Activated T-cell treated with anti-CD3 and anti-CD28 coated beads, Interleukin-2, amount 50 U/mL, for 1 hour (primary cell): ENCODE measurements at regions not wholly inside any gene's neighbourhood (a gene's known extent, or its start where the extent isn't known, plus 50 kb on each side); places are given as distances from the start of the nearest gene placed in this dataset.
"Not testable (repeated sequence)": the region's sequence is repeated elsewhere in the genome, so short reads cannot be mapped to it uniquely, and the experiment has no call there.

Experiments
- DNase-seq: peaks from one replicate; pipeline ENCODE4 v3.0.0-alpha.2; 2020

DNA sequence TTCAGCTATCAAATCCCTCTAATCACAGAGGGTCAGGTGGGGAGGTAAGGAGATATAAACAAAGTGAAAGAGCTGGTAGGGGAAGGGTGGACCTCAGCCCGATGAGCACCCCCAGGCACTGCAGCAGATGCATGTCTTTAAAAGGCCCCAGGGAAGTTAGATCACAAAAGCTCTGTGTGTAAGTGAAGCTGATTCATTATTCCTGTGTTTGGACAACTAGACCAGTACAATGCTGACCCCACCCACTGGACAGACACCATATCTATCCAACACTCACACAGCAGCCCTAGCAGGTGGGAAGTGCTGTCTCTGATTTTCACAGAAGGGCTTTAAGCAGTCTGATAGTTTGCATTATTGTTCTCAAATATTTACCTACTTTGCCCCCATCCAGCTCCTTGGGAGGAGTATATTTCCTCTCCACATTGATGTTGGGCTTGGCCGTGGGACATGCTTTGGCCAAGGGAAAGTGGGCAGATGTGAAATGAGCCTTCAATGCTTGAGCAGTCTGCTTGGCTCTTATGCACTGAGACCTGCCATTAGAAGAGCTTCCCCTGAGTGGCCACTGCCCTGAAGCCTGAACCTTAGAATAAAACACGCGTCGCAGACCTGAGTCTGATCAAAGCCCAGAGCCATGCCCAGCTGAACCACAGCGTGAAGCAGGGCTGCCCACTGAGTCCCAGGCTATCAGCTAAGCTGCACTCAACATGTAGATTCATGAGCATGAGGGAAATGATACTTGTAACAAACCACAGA is 111.4 kb downstream of the COPS8 start:
- DNase-seq = no peak

DNA sequence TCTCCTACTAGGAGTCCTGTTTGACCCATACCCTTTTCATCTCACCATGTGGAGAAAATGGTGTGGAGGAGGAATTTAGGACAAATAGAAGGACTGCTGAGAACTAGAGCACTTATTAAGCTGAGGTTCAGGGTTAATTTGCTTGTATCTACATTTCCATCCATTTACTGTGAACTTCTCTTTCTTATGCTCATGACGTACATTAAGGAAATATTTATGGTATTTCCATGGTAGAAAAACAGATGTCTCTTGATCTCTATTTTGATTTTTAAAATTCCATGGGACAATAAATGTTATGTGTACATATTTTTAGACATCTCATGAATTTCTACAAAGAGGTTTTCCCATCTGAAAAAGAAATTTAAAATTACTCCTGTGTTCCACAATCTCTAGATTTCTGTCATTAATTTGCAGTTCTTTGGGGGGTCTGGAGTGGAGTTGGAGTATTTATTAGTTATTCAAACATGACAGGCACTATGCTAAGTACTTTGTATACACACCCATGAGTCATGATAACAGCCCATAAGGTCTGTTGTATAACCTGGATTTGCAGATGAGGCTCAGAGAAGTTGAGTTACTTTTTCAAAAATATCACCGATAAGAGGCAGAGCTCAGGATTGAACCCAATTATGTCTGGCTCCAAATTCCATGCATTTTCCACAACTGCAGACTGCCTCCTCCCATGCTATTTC is 112.6 kb downstream of the COPS8 start:
- DNase-seq = no peak

DNA sequence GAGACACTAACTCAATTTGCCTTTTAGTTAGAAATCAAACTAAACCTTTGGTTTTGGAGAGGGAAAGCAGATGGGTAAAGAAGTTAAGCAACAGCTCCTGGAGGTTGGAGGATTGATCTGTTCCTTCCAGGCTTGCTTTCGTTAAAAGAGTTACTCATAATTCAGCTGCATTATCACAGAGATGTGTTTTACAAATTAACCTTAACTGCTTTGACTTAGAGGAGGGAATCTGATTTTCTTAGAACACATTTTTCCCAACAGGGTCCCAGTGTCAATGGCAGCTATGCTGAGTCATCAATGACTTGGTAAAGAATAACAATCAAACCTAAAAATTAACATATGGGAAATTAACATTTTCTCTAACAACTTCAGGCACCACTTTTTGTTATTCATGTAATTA is 113.4 kb downstream of the COPS8 start:
- no peak for DNase-seq

DNA sequence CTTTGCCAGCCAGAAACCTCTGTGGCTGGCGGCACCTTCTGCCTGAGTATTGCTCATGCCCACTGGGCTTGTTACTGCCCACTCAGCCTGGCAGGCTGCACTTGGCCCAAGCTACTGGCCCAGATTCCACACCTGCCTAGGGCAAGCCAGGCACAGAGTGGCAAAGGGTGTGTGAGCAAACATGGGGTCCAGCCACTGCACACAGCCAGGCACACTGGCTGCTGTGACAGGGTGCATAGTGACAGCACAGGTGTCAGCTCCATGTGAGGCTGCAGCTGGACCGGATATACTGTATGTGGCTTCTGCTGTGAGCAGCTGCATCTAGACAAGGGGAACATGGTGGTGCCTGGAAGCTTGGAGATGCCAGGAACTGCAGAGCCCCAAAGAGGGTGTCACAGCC is 113.9 kb downstream of the COPS8 start:
- no peak for DNase-seq

DNA sequence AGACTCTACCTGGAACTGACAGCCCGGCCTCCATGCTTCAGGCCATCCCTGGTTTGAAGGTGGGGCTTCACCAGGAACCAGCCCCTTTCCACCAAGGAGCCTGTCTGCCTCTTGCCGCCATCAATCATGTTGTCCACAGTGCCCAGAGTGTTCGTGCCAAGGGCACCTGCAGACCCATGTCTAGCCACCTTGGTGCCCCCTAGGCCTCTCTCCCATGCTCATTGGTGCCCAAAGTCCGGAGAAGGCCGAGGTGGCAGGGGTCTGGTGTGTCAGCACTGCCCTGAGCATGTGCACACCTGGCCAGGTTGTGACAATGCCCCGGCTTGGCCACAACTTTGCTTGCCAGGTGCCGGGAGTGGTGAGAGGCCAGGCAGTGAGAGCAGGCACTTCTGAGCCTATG is 114.8 kb downstream of the COPS8 start:
- no peak for DNase-seq

DNA sequence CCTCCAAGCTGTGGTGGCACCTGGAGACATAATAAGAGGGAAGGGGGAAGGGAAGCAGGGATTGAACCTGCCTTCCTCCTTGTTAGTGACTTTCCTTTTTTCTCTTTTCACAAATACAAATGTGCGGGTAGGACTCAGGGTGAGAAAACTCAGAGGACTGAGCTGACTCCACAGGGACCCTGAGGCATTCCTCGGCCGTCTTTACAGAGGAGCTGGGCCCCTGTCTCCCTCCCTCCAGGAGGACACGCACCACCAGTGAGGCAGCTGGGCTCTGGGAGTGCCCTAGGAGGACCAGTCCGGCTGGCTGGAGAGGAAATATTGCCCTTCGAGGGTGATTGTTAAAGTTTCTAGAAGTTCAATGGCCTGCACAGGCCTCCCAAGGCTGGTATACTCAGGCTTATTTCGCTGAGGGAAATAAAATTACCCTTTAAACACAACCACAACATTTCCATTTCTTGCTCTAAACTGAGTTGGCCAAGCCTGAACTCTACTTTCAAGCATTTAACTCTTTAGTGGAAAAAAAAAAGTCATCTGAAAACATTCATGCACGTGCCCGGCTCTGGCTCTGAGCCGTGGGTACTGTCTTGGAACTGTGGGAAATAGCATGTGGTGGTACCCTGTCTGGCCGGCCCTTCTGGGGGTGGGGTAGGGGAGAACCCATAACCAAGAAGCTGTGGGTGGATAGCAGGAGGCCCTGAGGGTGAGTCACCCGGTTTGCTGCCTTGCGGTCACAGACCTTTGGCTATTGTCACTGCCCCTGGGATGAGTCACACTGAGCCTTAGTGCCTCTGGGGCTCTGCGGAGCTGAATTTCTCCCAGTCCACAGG is 116.0 kb downstream of the COPS8 start:
- DNase-seq = no peak

DNA sequence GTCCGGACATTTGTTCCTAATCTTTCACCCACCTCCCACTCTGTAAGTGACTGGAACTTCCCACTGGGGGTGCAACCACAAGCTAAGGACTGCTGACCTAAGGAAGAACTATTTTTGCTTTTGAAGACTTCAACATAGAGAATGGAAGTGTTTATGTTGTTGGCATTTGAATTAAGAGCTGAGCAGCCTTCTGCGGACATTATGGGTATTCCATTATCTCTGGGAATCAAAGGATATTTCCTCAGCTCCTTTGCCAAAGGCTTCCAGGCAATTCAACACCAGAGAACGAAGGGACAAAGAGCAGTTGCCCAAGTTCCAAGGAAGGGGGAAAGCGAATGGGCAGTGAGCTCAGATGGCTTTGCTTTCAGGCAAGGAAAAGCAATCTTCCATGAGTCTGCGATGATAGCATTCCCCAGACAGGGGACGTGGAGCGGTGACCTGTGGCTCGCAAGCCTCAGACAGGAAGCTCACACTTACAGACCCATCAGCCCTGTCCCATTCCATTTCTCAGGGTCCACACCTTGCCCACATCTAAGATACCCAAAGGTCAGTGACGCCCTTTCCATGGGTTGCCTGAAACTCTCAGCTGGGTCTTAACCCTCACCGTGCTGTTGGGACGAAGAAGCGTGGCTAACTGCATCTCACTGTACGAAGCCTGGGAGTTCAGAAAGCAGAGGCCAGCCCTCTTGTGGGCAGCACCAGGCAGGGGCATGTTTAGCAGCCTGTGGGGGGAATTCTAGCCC is 116.8 kb downstream of the COPS8 start:
- no peak for DNase-seq

DNA sequence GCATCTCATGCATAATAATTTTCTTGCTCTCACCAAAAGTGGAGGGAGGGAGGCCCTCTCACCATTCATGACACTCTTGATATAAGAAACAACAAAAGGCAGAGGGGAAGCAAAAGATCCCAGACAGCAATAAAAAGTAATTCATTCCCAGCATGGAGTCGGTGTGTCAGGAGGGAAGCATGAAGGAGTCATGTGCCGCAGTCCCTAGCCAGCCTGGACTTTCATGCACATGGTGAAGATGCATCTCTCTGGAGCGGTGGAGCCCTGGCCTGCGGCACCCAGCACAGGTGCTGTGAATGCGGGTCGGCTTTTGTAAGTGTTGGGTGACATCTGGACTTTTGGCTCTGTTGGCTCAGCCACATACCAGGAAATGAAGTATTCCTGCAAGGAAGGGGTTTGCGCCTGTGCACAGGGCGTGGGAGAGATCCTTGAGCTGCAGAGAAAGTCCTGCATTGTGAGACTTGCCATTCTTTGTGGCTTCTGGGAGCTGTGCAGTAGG is 119.4 kb downstream of the COPS8 start:
- no peak for DNase-seq

DNA sequence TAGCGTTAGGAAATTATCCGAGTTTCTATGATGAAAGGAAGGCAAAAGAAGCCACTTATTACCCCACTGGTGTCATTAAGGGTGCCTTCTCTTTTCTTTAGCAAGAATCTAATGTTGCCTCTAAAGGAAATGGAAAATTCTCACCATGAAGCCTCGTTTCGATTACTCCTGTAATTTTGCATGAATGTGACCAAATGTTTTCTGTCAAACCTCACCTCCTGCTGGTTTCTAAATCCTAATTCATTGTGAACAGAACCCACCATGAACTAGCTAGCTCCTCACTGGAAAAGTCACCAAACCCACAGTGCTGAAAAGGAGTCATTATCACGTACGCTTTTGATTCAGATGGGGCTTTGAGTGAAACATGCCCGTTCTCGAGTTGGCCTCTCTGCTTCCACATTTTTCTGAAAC is 119.9 kb downstream of the COPS8 start:
- no peak for DNase-seq

DNA sequence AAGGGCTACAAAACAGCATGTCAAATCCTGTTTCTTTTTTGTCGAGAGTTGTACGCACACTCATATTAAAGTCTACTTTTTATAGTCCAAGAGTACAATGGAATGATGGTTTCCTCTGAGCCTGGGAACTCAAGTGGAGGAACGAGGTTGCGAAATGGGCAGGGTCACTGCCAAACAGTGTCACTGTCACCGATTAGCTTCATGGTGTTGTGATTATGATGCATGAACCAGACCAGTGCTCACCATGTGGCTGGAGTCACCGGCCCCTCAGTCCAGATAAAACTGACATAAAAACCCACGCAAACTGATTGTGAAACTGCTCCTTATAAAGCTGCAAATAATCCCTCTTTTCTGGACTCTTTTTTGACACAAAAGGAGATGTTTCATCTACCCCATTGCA is 122.0 kb downstream of the COPS8 start:
- DNase-seq = no peak

DNA sequence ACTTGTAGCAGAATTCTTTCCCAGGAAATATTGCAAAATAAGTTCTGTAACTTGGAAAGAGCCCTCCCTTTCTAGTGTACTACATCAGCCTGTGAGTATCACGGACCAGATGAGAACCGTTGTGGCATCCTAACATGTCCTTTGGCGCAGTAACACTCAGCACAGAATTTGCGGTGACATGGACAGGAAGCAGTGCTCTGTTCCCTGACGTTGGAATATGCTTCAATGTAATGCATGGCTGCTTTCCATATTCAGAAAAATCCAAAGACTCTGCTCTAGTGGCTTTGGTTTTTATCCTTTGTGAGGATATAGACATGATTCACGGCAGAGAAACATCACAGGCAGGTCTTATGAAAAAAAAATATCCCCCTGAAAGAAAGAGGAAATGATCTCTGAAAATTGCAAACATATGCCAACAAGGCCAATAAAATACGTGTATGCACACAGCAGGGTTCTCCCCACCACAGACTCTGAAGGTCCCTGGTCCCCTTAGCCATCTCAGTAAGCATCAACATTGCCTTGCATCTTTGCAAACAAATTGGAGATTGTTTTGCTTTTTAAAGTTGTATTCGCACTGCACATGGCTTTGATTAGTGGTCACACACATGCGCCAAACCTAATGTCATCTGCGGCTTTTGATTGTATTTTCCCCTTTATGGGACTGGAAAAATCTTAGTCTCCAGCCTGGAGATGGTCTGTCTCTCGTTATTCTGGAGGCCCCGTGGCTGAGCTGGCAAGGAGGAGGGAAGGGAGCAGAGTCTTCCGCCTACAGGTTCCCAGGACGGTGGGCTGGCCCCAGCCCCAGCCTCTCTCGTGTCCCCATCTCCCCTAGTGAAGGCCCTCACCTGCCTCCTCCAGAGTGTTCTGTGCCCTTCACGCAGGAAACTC is 122.9 kb downstream of the COPS8 start:
- DNase-seq = no peak

DNA sequence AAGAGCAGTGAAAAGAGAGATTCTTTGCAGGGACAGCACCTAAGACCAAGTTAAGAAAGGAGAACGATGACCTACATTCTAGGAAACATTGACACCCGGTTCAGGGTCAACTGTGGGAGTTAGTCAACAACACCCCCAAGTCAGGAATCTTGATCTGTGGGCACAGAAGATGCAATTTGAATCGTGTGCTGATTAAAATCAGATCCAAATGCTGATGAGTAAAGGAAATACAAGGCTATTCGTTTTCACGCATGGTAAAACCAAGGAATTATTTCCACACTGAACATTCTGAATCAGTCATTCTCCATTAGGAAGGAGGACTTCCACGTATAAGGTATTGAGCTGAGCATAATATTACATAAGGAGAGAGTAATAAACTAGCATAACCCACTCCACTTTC is 124.2 kb downstream of the COPS8 start:
- no peak for DNase-seq

DNA sequence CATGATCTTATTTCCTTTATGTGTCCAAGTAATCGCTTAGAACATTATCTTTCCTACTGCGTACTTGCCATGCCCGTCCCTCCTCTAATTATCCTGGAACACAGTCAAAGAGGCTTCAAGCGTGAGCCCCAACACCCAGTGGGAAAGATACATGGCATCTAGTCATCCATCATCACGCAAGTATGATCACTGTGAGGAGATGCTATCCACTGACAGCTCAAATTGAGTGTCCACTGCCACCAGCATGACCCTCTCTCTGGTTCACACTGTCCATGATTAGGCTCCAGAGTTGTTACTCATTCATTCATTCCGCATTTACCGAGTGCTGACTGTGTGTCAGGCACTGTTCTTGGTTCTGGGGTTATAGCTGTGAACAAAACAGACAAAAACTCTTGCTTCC is 124.6 kb downstream of the COPS8 start:
- DNase-seq = no peak

DNA sequence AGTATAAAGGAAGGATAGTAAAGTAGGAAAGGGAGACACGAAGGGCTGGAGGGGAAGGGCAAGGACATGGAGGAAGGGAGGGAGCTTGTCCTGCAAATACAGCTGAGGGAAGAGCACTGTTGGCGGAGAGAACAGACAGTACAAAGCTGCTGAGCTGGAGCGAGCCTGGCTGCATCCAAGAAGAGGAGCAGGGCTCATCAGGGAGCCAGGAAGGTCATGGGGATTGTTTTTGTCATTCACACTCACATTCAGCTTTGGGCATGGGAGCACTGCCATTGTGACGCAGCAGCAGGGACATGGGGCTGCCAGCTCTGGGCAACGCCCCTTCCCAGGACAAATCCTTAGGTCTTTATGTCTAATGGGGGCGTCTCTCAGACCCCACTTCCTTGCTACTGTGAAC is 125.1 kb downstream of the COPS8 start:
- DNase-seq = no peak

DNA sequence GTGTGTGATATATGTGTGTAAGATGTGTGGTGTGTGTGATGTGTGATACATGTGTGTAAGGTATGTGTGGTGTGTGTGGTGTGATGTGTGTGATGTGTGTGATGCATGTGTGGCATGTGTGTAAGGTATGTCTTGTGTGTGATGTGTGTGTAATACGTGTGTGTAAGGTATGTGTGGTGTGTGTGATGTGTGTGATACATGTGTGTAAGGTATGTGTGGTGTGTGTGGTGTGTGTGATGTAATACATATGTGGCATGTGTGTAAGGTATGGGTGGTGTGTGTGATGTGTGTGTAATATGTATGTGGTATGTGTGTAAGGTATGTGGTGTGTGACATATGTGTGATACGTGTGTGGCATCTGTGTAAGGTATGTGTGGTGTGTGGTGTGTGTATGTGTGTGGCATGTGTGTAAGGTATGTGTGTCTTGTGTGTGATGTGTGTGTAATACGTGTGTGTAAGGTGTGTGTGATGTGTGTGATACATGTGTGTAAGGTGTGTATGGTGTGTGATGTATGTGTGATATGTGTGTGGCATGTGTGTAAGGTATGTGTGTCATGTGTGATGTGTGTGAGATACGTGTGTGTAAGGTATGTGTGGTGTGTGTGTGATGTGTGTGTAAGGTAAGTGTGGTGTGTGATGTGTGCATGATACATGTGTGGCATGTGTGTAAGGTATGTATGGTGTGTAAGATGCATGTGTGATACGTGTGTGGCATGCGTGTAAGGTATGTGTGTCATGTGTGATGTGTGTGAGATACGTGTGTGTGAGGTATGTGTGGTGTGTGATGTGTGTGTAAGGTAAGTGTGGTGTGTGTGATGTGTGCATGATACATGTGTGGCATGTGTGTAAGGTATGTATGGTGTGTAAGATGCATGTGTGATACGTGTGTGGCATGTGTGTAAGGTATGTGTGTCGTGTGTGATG is 126.9 kb downstream of the COPS8 start:
- DNase-seq = not testable (repeated sequence)

DNA sequence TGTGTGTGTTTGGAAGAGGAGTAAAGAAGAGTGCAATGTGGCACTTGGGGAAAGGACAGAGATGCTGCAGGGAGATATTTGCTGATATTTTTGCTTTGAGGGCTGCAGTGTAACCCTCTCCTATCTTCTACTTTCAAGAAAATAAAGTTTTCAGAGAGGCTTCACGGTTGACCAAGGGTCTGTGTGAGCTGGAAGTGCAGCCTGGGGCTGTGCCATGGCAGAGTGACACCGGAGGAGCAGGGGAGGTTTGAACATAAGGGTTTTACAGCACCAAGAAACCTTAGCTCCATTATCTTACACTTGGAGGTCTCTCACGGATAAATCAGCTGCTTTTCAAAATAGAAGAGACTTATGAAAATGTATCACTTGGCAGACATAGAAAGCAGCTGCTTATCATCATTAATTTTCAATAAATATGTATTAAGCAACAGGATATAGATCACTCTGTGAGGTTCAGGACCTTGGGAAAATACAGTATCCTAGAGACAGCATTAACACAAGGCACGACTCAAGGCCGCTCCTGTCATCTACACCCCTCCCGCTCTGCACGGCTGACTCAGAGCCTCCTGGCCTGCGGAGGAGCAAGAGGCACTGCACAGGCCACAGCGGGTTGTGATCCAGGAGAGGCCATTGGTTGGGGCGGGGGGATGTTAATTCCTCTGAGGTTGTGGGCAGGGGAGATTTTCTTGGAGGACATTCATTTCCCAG is 127.8 kb downstream of the COPS8 start:
- no peak for DNase-seq

DNA sequence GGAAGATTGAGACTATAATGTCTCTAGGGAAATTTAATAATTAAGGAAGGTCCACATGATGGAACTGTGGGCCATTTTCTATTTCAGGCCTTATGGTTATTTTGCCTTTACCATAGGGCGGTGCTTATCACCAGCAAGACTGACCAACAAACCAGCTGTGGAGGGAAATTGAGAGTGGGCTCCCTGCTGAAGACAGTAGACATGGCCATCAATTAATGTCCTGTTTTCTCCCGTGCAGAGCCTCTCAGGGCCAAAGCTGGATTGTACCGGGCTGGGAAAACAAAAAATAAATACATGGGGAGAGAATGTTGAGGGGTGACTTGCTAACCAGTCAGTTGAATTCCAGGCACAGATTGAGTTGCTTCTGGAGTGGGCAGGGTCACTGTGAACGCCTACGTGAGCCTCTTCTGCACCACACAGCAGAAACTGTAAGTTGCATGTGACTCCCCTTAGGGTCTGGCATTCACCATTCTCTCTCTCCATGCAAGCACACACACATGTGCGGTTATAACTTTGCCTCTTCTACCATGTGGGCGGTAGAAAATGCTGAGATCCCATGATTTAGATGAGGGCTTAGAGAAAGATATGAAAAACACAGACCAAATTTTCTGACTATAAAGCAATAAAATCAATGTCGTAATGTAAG is 128.5 kb downstream of the COPS8 start:
- DNase-seq = no peak

DNA sequence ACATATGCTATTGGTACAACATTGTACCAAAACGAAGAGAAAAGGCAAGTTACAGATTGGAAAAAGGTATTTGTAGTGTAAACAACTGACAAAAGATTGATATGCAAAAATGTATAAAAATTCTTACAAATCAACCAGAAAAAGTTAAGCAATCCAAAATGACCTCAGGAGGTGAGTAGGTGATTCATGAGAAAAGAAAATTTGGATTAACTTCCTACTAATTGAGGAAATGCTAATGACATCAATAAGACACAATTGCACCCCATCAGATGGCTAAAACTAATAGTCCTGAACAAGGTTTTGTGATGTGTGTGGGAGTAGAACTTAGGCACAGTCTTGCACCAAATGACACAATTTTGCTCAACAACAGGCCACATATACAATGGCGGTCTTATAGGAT is 129.3 kb downstream of the COPS8 start:
- DNase-seq = no peak

DNA sequence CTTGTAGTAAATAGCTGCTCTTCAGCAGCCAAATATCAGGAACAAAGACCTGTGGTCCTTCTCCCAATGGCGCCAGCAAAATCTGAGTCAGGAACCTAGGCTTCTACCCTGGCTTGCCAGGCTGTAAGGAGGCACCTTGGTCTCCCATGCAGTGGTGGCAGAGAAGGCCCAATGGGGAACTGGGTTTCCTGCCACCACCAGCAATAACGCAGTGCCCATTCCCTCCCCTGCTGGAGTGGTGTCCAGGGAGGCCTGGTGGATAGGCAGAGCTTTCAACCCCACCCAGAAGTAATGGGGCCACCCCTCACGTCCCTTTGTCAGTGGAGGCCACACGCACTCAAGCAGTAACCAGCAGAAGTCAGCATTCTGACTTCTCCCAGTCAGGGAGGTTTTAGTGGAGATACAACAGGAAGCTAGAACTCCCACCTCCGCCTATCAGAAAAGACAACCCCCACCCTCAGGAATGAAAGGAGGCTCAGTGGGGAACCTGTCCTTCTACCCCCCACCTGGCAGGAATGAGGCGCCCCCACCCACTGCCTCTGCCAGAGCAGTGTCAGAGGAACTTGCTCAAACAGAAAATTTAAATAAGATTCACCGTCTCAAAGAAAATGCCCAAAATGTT is 132.4 kb downstream of the COPS8 start:
- no peak for DNase-seq
